Activated T-cell treated with anti-CD3 and anti-CD28 coated beads for 4 hours (primary cell): ENCODE measurements at regions not wholly inside any gene's neighbourhood (a gene's known extent, or its start where the extent isn't known, plus 50 kb on each side); places are given as distances from the start of the nearest gene placed in this dataset.

ENCODE experiments used
- DNase-seq: peaks from one replicate; pipeline ENCODE4 v3.0.0-alpha.2; 2020

- DNase-seq: no peak
Observed at GRCh38 chr10:29397221-29397620, 108.4 kb downstream of the LYZL1 start.

DNA sequence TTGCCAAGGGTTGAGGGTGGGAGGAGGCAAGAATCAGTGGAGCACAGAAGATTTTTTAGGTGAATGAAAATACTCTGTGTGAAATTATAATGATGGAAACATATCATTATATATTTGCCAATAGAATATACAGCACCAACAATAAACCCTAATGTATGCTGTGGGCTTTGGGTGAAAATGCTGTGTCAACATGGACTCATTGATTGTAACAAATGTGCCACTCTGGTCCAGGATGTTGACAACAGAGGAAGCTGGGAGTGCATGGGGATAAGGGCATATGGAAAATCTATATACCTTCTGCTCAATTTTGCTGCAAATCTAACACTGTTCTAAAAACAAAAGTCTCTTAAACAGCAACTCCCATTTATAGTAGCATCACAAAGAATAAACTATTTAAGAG lies 114.3 kb downstream of the LYZL1 start:
- no peak for DNase-seq

GRCh38 chr10:29407280-29407858 lies 118.5 kb downstream of the LYZL1 start:
- DNase-seq: no peak
